Fibroblast of lung (primary cell): ENCODE measurements at regions not wholly inside any gene's neighbourhood (a gene's known extent, or its start where the extent isn't known, plus 50 kb on each side); places are given as distances from the start of the nearest gene placed in this dataset.
"Not testable (repeated sequence)": the region's sequence is repeated elsewhere in the genome, so short reads cannot be mapped to it uniquely, and the experiment has no call there.

Experiments used
- DNase-seq, 2 donors: peaks; one replicate each; pipeline versions ENCODE4 v3.0.0 to v3.0.0-alpha.2; 2010; ENCODE audit warnings: low read depth in 2 of 2
- H2AFZ ChIP-seq: 2 replicates; pipeline ENCODE4 v1.5.1; 2012; ENCODE audit warnings: low read length, control low read depth, inconsistent platforms
- H3K27ac ChIP-seq: 2 replicates; pipeline ENCODE4 v1.5.1; 2011; ENCODE audit warnings: low read length, control low read depth; ENCODE audit not compliant: insufficient read depth
- H3K27me3 ChIP-seq: 2 replicates; pipeline ENCODE4 v1.5.1; 2011; ENCODE audit warnings: mild to moderate bottlenecking, low read length; ENCODE audit not compliant: control insufficient read depth, insufficient read depth
- H3K36me3 ChIP-seq: 2 replicates; pipeline ENCODE4 v1.5.1; 2011; ENCODE audit warnings: low read length; ENCODE audit not compliant: control insufficient read depth, insufficient read depth
- H3K4me1 ChIP-seq: 2 replicates; pipeline ENCODE4 v1.5.1; 2011; ENCODE audit warnings: low read length; ENCODE audit not compliant: control insufficient read depth, insufficient read depth; ENCODE audit errors: extremely low read depth
- H3K4me2 ChIP-seq: 2 replicates; pipeline ENCODE4 v1.5.1; 2011; ENCODE audit warnings: low read length, control low read depth; ENCODE audit not compliant: insufficient read depth; ENCODE audit errors: extremely low read depth
- H3K4me3 ChIP-seq, 4 experiments: fragments of 200-600 bp in 1 of 4; sonication (generic) in 1 of 4; replicated peaks in 1 of 4; 2 replicates each; pipeline ENCODE4 v1.5.1; 2011 to 2016; ENCODE audit warnings: low read length in 4 of 4, low read depth in 3 of 4, mild to moderate bottlenecking in 3 of 4, control low read depth in 2 of 4, inconsistent platforms in 1 of 4, mixed read lengths in 1 of 4; ENCODE audit not compliant: insufficient read depth in 1 of 4; ENCODE audit errors: control extremely low read depth in 1 of 4
- H3K79me2 ChIP-seq: 2 replicates; pipeline ENCODE4 v1.5.1; 2012; ENCODE audit warnings: mild to moderate bottlenecking, low read length, inconsistent platforms; ENCODE audit not compliant: control insufficient read depth, insufficient read depth
- H3K9ac ChIP-seq: 2 replicates; pipeline ENCODE4 v1.5.1; 2011; ENCODE audit warnings: mild to moderate bottlenecking, low read length, control low read depth; ENCODE audit not compliant: insufficient read depth
- H3K9me3 ChIP-seq: 2 replicates; pipeline ENCODE4 v1.5.1; 2012; ENCODE audit warnings: low read depth, low read length; ENCODE audit not compliant: control insufficient read depth, insufficient read depth
- H4K20me1 ChIP-seq: 2 replicates; pipeline ENCODE4 v1.5.1; 2011; ENCODE audit warnings: low read length; ENCODE audit not compliant: control insufficient read depth, insufficient read depth; ENCODE audit errors: extremely low read depth
- EZH2 ChIP-seq: IDR thresholded peaks from 2 replicates; pipeline ENCODE4 v1.5.1; 2012; ENCODE audit warnings: low read length, control low read depth, mild to moderate bottlenecking; ENCODE audit errors: missing control alignments
- TF ChIP-seq, protein P1 (sequence below), 2 donors: IDR thresholded peaks in 1 of 2; conservative IDR thresholded peaks in 1 of 2; 1 replicate in 1 of 2; 2 replicates in 1 of 2; pipeline ENCODE4 v1.5.1; 2011 to 2012; ENCODE audit warnings: low read length in 2 of 2, control low read depth in 1 of 2, inconsistent platforms in 1 of 2, low read depth in 1 of 2, mild to moderate bottlenecking in 1 of 2

DNA sequence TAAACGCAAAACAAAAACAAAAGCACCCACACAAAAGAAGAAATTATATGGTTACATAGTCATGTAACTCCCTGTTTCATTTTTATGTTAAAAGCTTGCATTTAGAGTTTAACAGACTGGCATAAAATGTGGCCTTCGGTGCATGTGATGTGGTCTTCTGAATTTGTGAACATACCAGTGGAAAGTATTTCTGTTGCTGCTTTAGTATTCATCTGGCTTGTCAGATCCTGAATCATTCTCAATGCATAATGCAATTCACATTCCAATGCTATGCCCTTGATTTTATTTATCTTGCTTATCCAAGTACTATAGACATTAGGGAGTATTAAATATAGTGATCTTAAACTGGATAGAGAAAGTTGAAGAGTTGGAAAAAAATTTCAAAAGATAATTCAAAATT is 740.2 kb upstream of the ZNF608 start:
- Histone ChIP-seq H4K20me1 (no peaks in the 10 kb centered on the region), H3K4me1 (peaks cover 18% of the 10 kb centered on the region), H3K27me3 (no peaks in the 10 kb centered on the region), H3K79me2 (no peaks in the 10 kb centered on the region), H3K27ac (no peak overlapping the region), H2AFZ (no peak overlapping the region), H3K9me3 (no peaks in the 10 kb centered on the region), H3K4me2 (no peak overlapping the region), H3K9ac (no peak overlapping the region), H3K4me3 (no peak overlapping the region), H3K36me3 (no peaks in the 10 kb centered on the region)
- no peak for TF ChIP-seq EZH2
- TF ChIP-seq, protein P1, sequence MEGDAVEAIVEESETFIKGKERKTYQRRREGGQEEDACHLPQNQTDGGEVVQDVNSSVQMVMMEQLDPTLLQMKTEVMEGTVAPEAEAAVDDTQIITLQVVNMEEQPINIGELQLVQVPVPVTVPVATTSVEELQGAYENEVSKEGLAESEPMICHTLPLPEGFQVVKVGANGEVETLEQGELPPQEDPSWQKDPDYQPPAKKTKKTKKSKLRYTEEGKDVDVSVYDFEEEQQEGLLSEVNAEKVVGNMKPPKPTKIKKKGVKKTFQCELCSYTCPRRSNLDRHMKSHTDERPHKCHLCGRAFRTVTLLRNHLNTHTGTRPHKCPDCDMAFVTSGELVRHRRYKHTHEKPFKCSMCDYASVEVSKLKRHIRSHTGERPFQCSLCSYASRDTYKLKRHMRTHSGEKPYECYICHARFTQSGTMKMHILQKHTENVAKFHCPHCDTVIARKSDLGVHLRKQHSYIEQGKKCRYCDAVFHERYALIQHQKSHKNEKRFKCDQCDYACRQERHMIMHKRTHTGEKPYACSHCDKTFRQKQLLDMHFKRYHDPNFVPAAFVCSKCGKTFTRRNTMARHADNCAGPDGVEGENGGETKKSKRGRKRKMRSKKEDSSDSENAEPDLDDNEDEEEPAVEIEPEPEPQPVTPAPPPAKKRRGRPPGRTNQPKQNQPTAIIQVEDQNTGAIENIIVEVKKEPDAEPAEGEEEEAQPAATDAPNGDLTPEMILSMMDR (conservative IDR thresholded peaks at IDR 0.05 in 1 of 2, IDR thresholded peaks at IDR 0.05 in 1 of 2; ENCODE audit: low read depth in 1 of 2, low read length in 2 of 2): no peak
- peak; percentile 53 to 87 for DNase-seq

DNA sequence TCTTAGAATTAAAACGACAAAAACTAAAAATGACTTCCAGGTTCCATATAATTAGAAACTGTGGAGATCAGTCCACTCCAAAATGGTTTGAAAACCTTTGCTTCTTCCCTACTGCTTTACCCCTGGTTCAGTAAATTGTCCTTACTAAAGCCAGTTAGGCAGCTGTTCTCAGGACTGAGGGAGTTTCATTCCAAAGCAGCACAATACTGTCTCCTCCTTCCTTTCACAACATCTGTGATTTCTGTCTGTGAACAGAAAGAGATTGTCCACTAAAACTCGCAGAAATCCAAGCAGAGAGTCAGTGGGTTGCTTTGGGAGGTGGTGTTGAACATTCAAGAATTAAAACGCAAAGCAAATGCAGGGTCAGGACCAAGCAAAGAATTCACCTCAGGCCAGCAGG is 740.8 kb upstream of the ZNF608 start:
- Histone ChIP-seq H3K4me2 (no peak overlapping the region), H3K79me2 (no peaks in the 10 kb centered on the region), H3K9ac (no peak overlapping the region), H3K9me3 (no peaks in the 10 kb centered on the region), H3K4me1 (peaks cover 18% of the 10 kb centered on the region), H4K20me1 (no peaks in the 10 kb centered on the region), H2AFZ (no peak overlapping the region), H3K4me3 (no peak overlapping the region), H3K27me3 (no peaks in the 10 kb centered on the region), H3K36me3 (no peaks in the 10 kb centered on the region), H3K27ac (no peak overlapping the region)
- TF ChIP-seq, protein P1 (conservative IDR thresholded peaks at IDR 0.05 in 1 of 2, IDR thresholded peaks at IDR 0.05 in 1 of 2; ENCODE audit: low read depth in 1 of 2, low read length in 2 of 2): no peak
- TF ChIP-seq EZH2: no peak
- DNase-seq: no peak

DNA sequence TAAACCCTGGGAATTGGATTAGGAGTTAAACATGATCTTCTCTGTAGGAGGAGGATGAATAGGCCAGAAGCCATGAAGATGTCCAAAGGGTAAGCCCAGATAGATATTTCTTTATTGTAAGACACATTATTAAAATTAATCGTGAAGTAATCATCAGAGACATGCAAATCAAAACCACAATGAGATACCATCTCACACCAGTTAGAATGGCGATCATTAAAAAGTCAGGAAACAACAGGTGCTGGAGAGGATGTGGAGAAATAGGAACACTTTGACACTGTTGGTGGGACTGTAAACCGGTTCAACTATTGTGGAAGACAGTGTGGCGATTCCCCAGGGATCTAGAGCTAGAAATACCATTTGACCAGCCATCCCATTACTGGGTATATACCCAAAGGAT is 741.2 kb upstream of the ZNF608 start:
- not testable (repeated sequence) for H3K79me2 ChIP-seq, H3K9ac ChIP-seq, H3K4me3 ChIP-seq, H3K4me2 ChIP-seq, H4K20me1 ChIP-seq, H3K27ac ChIP-seq, H2AFZ ChIP-seq, DNase-seq, H3K36me3 ChIP-seq, H3K9me3 ChIP-seq, H3K27me3 ChIP-seq
- H3K4me1 ChIP-seq: peaks cover 18% of the 10 kb centered on the region
